Hepatocyte (in vitro differentiated cells): ENCODE measurements at regions not wholly inside any gene's neighbourhood (a gene's known extent, or its start where the extent isn't known, plus 50 kb on each side); places are given as distances from the start of the nearest gene placed in this dataset.

Experiments
- DNase-seq: peaks from one replicate; pipeline ENCODE4 v3.0.0-alpha.2; 2016; ENCODE audit warnings: low spot score
- H2AFZ ChIP-seq: fragments of 200-600 bp; sonication (generic); 2 replicates; pipeline ENCODE4 v1.6.0; 2016; ENCODE audit warnings: antibody characterized with exemption, mild to moderate bottlenecking
- H3K27ac ChIP-seq: fragments of 200-600 bp; sonication (generic); 2 replicates; pipeline ENCODE4 v1.5.1; 2016; ENCODE audit warnings: mild to moderate bottlenecking
- H3K27me3 ChIP-seq: fragments of 200-600 bp; sonication (generic); 2 replicates; pipeline ENCODE4 v1.6.1; 2016
- H3K36me3 ChIP-seq: fragments of 200-600 bp; sonication (generic); replicated peaks from 2 replicates; pipeline ENCODE4 v1.5.1; 2016; ENCODE audit warnings: low read depth; ENCODE audit not compliant: insufficient read depth
- H3K4me1 ChIP-seq: fragments of 200-600 bp; sonication (generic); 2 replicates; pipeline ENCODE4 v1.5.1; 2016; ENCODE audit warnings: mild to moderate bottlenecking, moderate library complexity; ENCODE audit not compliant: insufficient read depth
- H3K4me2 ChIP-seq: fragments of 200-600 bp; sonication (generic); 2 replicates; pipeline ENCODE4 v1.6.0; 2016
- H3K4me3 ChIP-seq: fragments of 200-600 bp; sonication (generic); 2 replicates; pipeline ENCODE4 v1.5.1; 2016; ENCODE audit warnings: mild to moderate bottlenecking
- H3K79me2 ChIP-seq: fragments of 200-600 bp; sonication (generic); 2 replicates; pipeline ENCODE4 v1.6.0; 2017; ENCODE audit warnings: mild to moderate bottlenecking
- H3K9me2 ChIP-seq: fragments of 200-600 bp; sonication (generic); replicated peaks from 2 replicates; pipeline ENCODE4 v1.6.0; 2017; ENCODE audit warnings: mild to moderate bottlenecking; ENCODE audit not compliant: insufficient read depth
- H3K9me3 ChIP-seq: fragments of 200-600 bp; sonication (generic); 2 replicates; pipeline ENCODE4 v1.5.1; 2016; ENCODE audit warnings: low read depth, mild to moderate bottlenecking
- H4K20me1 ChIP-seq: fragments of 200-600 bp; sonication (generic); 2 replicates; pipeline ENCODE4 v1.6.0; 2016; ENCODE audit warnings: mild to moderate bottlenecking; ENCODE audit not compliant: insufficient read depth, poor library complexity, severe bottlenecking
- EZH2 ChIP-seq: fragments of 200-600 bp; sonication (generic); IDR thresholded peaks from 2 replicates; pipeline ENCODE4 v1.6.1; 2016; ENCODE audit warnings: antibody characterized with exemption, mild to moderate bottlenecking, borderline replicate concordance
- EZH2phosphoT487 ChIP-seq: fragments of 200-600 bp; sonication (generic); IDR thresholded peaks from one replicate; pipeline ENCODE4 v1.6.1; 2018; ENCODE audit warnings: antibody characterized with exemption, mild to moderate bottlenecking, low read depth, moderate library complexity; ENCODE audit not compliant: unreplicated experiment, severe bottlenecking
- WGBS: methylation state at CpG from one replicate; pipeline ENCODE4 v1.1.6; 2016; ENCODE audit warnings: low lambda C conversion rate; ENCODE audit errors: missing lambda C conversion rate; 5-methylcytosine and 5-hydroxymethylcytosine counted together
- TF ChIP-seq, protein P1 (sequence below): fragments of 200-600 bp; sonication (generic); IDR thresholded peaks from 2 replicates; pipeline ENCODE4 v1.5.1; 2016; ENCODE audit warnings: antibody characterized with exemption, mild to moderate bottlenecking; ENCODE audit not compliant: poor library complexity

DNA sequence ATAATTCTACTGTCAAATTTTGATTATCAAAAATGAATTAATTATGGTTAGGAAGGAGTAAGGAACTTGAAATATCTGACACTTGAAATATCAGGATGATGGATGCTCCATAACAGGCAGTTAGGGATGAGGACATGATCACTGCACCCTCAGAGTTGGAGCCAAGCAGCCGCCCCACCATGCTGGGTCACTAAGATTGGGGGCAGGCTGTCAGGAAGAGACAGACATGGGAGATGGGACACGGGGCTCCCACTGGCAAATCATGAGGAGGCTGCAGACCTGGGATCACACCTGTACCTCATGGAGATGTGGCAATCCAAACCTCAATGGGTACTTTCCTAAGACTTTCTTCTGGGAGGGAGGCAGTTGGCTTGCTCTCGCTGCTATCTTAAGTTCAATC is 982.0 kb upstream of the ZEB2 start:
- no peaks in the 10 kb centered on the region for H4K20me1 ChIP-seq
- no peaks in the 10 kb centered on the region for H3K79me2 ChIP-seq
- no peak overlapping the region for H2AFZ ChIP-seq
- H3K27me3 ChIP-seq: no peaks in the 10 kb centered on the region
- H3K9me3 ChIP-seq: no peaks in the 10 kb centered on the region
- H3K9me2 ChIP-seq: no peaks in the 10 kb centered on the region
- no peak overlapping the region for H3K4me3 ChIP-seq
- H3K4me1 ChIP-seq: peaks cover 3% of the 10 kb centered on the region
- no peak for TF ChIP-seq EZH2phosphoT487
- TF ChIP-seq, protein P1, sequence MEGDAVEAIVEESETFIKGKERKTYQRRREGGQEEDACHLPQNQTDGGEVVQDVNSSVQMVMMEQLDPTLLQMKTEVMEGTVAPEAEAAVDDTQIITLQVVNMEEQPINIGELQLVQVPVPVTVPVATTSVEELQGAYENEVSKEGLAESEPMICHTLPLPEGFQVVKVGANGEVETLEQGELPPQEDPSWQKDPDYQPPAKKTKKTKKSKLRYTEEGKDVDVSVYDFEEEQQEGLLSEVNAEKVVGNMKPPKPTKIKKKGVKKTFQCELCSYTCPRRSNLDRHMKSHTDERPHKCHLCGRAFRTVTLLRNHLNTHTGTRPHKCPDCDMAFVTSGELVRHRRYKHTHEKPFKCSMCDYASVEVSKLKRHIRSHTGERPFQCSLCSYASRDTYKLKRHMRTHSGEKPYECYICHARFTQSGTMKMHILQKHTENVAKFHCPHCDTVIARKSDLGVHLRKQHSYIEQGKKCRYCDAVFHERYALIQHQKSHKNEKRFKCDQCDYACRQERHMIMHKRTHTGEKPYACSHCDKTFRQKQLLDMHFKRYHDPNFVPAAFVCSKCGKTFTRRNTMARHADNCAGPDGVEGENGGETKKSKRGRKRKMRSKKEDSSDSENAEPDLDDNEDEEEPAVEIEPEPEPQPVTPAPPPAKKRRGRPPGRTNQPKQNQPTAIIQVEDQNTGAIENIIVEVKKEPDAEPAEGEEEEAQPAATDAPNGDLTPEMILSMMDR: no peak
- no peak for TF ChIP-seq EZH2
- no peaks in the 10 kb centered on the region for H3K36me3 ChIP-seq
- no peak overlapping the region for H3K27ac ChIP-seq
- WGBS: 96% methylated on average over 3 of the region's 3 CpGs
- DNase-seq: no peak
- H3K4me2 ChIP-seq: no peak overlapping the region

DNA sequence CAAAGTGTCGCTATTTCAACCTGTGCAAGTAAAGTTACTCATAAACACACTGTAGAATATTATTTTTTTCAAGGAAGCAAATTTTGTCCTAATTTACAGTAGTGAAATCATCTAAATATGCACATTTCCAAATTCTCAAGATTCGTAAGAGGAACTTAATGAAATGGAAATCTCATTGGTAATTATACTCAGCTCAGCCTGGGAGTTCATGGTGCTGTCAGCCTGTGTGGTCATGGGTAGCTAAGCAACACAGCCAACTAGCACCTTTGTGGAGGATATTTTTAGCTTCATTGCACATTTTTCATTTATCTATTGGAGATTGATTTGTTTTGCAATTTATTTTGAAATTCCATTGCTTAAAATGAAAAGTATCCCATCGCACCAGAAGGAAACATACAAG is 975.7 kb upstream of the ZEB2 start:
- WGBS: 96% methylated on average over 3 of the region's 3 CpGs
- Histone ChIP-seq H2AFZ (no peak overlapping the region), H3K4me3 (no peak overlapping the region), H3K9me3 (no peaks in the 10 kb centered on the region), H3K79me2 (no peaks in the 10 kb centered on the region), H3K36me3 (no peaks in the 10 kb centered on the region), H3K9me2 (no peaks in the 10 kb centered on the region), H3K27me3 (no peaks in the 10 kb centered on the region), H3K4me1 (no peaks in the 10 kb centered on the region), H4K20me1 (no peaks in the 10 kb centered on the region), H3K4me2 (no peak overlapping the region), H3K27ac (no peak overlapping the region)
- TF ChIP-seq EZH2 (no peak), EZH2phosphoT487 (no peak)
- TF ChIP-seq, protein P1: no peak
- no peak for DNase-seq

DNA sequence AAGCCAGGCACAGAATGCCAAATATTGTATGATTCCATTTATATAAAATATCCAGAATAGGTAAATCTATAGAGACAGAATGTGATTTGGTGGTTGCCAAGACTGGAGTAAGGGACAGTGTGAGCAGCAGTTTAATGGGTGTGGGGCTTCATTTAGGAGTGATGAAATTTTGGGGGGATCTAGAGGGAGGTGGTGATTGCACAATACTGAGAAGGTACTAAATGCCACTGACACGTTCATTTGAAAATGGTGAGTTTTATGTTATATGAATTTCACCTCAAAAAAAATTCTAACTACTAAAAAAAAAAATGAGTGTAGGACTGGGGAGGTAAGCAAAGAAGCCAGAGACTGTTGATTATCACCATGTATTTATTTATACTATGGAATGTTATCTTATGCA is 974.5 kb upstream of the ZEB2 start:
- 73% methylated on average over 1 of the region's 1 CpG for WGBS
- Histone ChIP-seq H2AFZ (no peak overlapping the region), H3K27ac (no peak overlapping the region)

More for the DNA sequence above, 974.5 kb upstream of the ZEB2 start:
- no peak overlapping the region for H3K4me2 ChIP-seq
- H3K27me3 ChIP-seq: no peaks in the 10 kb centered on the region
- H3K4me3 ChIP-seq: no peak overlapping the region
- no peaks in the 10 kb centered on the region for H3K9me2 ChIP-seq
- DNase-seq: no peak
- H3K4me1 ChIP-seq: no peaks in the 10 kb centered on the region
- H3K9me3 ChIP-seq: no peaks in the 10 kb centered on the region
- H3K36me3 ChIP-seq: no peaks in the 10 kb centered on the region
- H4K20me1 ChIP-seq: no peaks in the 10 kb centered on the region
- no peaks in the 10 kb centered on the region for H3K79me2 ChIP-seq
- TF ChIP-seq, protein P1: no peak
- no peak for TF ChIP-seq EZH2
- no peak for TF ChIP-seq EZH2phosphoT487
